ENCODE measurements at regions not wholly inside any gene's neighbourhood (a gene's known extent, or its start where the extent isn't known, plus 50 kb on each side); places are given as distances from the start of the nearest gene placed in this dataset.

- TF ChIP-seq, protein P1, sequence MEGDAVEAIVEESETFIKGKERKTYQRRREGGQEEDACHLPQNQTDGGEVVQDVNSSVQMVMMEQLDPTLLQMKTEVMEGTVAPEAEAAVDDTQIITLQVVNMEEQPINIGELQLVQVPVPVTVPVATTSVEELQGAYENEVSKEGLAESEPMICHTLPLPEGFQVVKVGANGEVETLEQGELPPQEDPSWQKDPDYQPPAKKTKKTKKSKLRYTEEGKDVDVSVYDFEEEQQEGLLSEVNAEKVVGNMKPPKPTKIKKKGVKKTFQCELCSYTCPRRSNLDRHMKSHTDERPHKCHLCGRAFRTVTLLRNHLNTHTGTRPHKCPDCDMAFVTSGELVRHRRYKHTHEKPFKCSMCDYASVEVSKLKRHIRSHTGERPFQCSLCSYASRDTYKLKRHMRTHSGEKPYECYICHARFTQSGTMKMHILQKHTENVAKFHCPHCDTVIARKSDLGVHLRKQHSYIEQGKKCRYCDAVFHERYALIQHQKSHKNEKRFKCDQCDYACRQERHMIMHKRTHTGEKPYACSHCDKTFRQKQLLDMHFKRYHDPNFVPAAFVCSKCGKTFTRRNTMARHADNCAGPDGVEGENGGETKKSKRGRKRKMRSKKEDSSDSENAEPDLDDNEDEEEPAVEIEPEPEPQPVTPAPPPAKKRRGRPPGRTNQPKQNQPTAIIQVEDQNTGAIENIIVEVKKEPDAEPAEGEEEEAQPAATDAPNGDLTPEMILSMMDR (IDR thresholded peaks at IDR 0.05; ENCODE audit: poor library complexity, severe bottlenecking), result no peak
- no peak for TF ChIP-seq EZH2 (IDR thresholded peaks at IDR 0.05; ENCODE audit: borderline replicate concordance, insufficient read depth, low read length, poor library complexity, severe bottlenecking)
- no peak for TF ChIP-seq EP300 (conservative IDR thresholded peaks at IDR 0.05; ENCODE audit: poor library complexity, severe bottlenecking)
- no peak for TF ChIP-seq POLR2AphosphoS5 (IDR thresholded peaks at IDR 0.05)
Measured at GRCh38 chr6:22726966-22727365, 157.6 kb downstream of the HDGFL1 start.

All from neural cell (in vitro differentiated cells).